OCI-LY7 (cell line): ENCODE measurements at regions not wholly inside any gene's neighbourhood (a gene's known extent, or its start where the extent isn't known, plus 50 kb on each side); places are given as distances from the start of the nearest gene placed in this dataset.
"Not testable (repeated sequence)": the region's sequence is repeated elsewhere in the genome, so short reads cannot be mapped to it uniquely, and the experiment has no call there.

Experiments used
- BruUV-seq: library from RNA; stranded (reverse); fragments of 400-500 nt; replicated peaks from 2 replicates; lab custom pipeline; 2021; lab: Mats Ljungman, UMichigan
- CTCF ChIA-PET: fragments of 300-600 bp; sonication (Branson Sonifier 250); formaldehyde crosslinking; loops from one replicate; lab custom pipeline; 2022; ENCODE audit warnings: antibody characterized with exemption; ENCODE audit not compliant: unreplicated experiment; lab: Charles Lee
- POLR2A ChIA-PET: fragments of 300-600 bp; sonication (Branson Sonifier 250); formaldehyde crosslinking; loops from one replicate; lab custom pipeline; 2022; ENCODE audit warnings: antibody characterized with exemption; lab: Charles Lee
- DNase-seq: peaks from one replicate; pipeline ENCODE4 v3.0.0-alpha.2; 2015; ENCODE audit warnings: low spot score
- H2AFZ ChIP-seq: fragments of 200-600 bp; sonication (generic), shearing (Covaris generic); 2 replicates; pipeline ENCODE4 v1.6.1; 2014; ENCODE audit warnings: mild to moderate bottlenecking, antibody characterized with exemption, low read length, moderate library complexity
- H3K27ac ChIP-seq: fragments of 200-600 bp; sonication (generic); 2 replicates; pipeline ENCODE4 v1.5.1; 2014; ENCODE audit warnings: mixed run types, low read depth, mild to moderate bottlenecking, moderate library complexity, low read length, inconsistent platforms; ENCODE audit not compliant: poor library complexity, severe bottlenecking
- H3K36me3 ChIP-seq: fragments of 200-600 bp; sonication (generic); 2 replicates; pipeline ENCODE4 v1.6.1; 2014; ENCODE audit warnings: mild to moderate bottlenecking, antibody characterized with exemption, low read length, moderate library complexity, mixed read lengths; ENCODE audit not compliant: insufficient read depth
- H3K4me1 ChIP-seq: fragments of 200-600 bp; sonication (generic); 2 replicates; pipeline ENCODE4 v1.5.1; 2014; ENCODE audit warnings: mild to moderate bottlenecking, low read length; ENCODE audit not compliant: insufficient read depth, poor library complexity, severe bottlenecking
- H3K4me2 ChIP-seq: fragments of 200-600 bp; sonication (generic); 2 replicates; pipeline ENCODE4 v1.6.1; 2014; ENCODE audit warnings: mild to moderate bottlenecking, low read length
- H3K4me3 ChIP-seq: fragments of 200-600 bp; sonication (generic); 2 replicates; pipeline ENCODE4 v1.5.1; 2014; ENCODE audit warnings: mild to moderate bottlenecking, low read depth, low read length; ENCODE audit not compliant: poor library complexity, severe bottlenecking
- H3K79me2 ChIP-seq: fragments of 200-600 bp; sonication (generic); 2 replicates; pipeline ENCODE4 v1.6.1; 2016; ENCODE audit warnings: low read depth, mild to moderate bottlenecking, low read length, moderate library complexity, mixed read lengths; ENCODE audit not compliant: insufficient read depth
- H3K9me2 ChIP-seq: fragments of 200-600 bp; sonication (generic); 2 replicates; pipeline ENCODE4 v1.6.1; 2016; ENCODE audit warnings: mild to moderate bottlenecking, low read length, mixed read lengths; ENCODE audit not compliant: insufficient read depth
- H3K9me3 ChIP-seq: fragments of 200-600 bp; sonication (generic); 2 replicates; pipeline ENCODE4 v1.6.1; 2014; ENCODE audit warnings: mild to moderate bottlenecking, mixed run types, low read length, mixed read lengths
- H4K20me1 ChIP-seq: fragments of 200-600 bp; sonication (generic); 2 replicates; pipeline ENCODE4 v1.6.1; 2014; ENCODE audit warnings: mild to moderate bottlenecking, antibody characterized with exemption, low read length, moderate library complexity, mixed read lengths; ENCODE audit not compliant: insufficient read depth
- intact Hi-C: fragments of 100-400 bp; cut with micrococcal nuclease; formaldehyde crosslinking; loops from one replicate; pipeline ENCODE4 v1.10.0; 2022; ENCODE audit not compliant: unreplicated experiment

- H3K4me2 ChIP-seq, H3K4me1 ChIP-seq, BruUV-seq, H4K20me1 ChIP-seq, CTCF ChIA-PET, H3K9me2 ChIP-seq, H3K79me2 ChIP-seq, H3K36me3 ChIP-seq, H2AFZ ChIP-seq, intact Hi-C loops, POLR2A ChIA-PET, H3K9me3 ChIP-seq, H3K4me3 ChIP-seq: not testable (repeated sequence)
- peak; percentile 0 for DNase-seq
- peak overlapping the region; percentile 57 for H3K27ac ChIP-seq
Observed at GRCh38 chrX:95165-95564, 186.0 kb upstream of the PLCXD1 start.
